Progenitor cell of endocrine pancreas (in vitro differentiated cells): ENCODE measurements at regions not wholly inside any gene's neighbourhood (a gene's known extent, or its start where the extent isn't known, plus 50 kb on each side); places are given as distances from the start of the nearest gene placed in this dataset.

Experiments used
- DNase-seq: peaks from one replicate; pipeline ENCODE4 v3.0.0; 2021; ENCODE audit warnings: low spot score; ENCODE audit not compliant: unreplicated experiment
- H3K27ac Mint-ChIP-seq: 2 replicates; pipeline ENCODE4 v1.8.0; 2021; ENCODE audit warnings: mild to moderate bottlenecking, moderate library complexity, mixed read lengths
- H3K27me3 Mint-ChIP-seq: 2 replicates; pipeline ENCODE4 v1.8.0; 2021; ENCODE audit warnings: mixed read lengths
- H3K36me3 Mint-ChIP-seq: 2 replicates; pipeline ENCODE4 v1.8.0; 2022; ENCODE audit warnings: mixed read lengths; ENCODE audit not compliant: insufficient read depth
- H3K4me1 Mint-ChIP-seq: 2 replicates; pipeline ENCODE4 v1.8.0; 2021; ENCODE audit warnings: low read depth, mixed read lengths
- H3K4me3 Mint-ChIP-seq: 2 replicates; pipeline ENCODE4 v1.8.0; 2021; ENCODE audit warnings: low read depth, mild to moderate bottlenecking, moderate library complexity, mixed read lengths
- H3K9me3 Mint-ChIP-seq: 2 replicates; pipeline ENCODE4 v1.8.0; 2021; ENCODE audit warnings: low read depth, mixed read lengths
- TF ChIP-seq, protein P1 (sequence below): fragments of 200-600 bp; sonication (generic); IDR thresholded peaks from one replicate; pipeline ENCODE4 v1.5.0; 2021; ENCODE audit warnings: antibody characterized with exemption, mild to moderate bottlenecking; ENCODE audit not compliant: unreplicated experiment

DNA sequence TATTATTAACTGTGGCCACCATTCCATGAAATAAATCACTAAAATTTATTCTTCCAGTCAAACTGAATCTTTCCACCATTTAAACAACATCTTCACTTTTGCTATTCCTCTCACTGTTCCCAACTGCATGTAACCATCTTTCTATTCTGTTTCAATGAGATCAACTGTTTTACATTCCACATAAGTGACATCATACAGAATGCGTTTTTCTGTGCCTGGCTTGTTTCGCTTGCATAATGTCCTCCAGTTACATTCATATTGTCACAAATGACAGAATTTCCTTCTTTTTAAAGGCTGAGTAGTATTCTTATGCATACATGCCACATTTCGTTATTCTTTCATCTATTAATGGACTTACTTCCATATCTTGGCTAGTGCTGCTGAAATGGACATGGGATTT lies 738.2 kb downstream of the SEMA5A start:
- TF ChIP-seq, protein P1, sequence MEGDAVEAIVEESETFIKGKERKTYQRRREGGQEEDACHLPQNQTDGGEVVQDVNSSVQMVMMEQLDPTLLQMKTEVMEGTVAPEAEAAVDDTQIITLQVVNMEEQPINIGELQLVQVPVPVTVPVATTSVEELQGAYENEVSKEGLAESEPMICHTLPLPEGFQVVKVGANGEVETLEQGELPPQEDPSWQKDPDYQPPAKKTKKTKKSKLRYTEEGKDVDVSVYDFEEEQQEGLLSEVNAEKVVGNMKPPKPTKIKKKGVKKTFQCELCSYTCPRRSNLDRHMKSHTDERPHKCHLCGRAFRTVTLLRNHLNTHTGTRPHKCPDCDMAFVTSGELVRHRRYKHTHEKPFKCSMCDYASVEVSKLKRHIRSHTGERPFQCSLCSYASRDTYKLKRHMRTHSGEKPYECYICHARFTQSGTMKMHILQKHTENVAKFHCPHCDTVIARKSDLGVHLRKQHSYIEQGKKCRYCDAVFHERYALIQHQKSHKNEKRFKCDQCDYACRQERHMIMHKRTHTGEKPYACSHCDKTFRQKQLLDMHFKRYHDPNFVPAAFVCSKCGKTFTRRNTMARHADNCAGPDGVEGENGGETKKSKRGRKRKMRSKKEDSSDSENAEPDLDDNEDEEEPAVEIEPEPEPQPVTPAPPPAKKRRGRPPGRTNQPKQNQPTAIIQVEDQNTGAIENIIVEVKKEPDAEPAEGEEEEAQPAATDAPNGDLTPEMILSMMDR = no peak
- Mint-ChIP-seq H3K27me3 (no peaks in the 10 kb centered on the region), H3K9me3 (peaks cover 35% of the 10 kb centered on the region), H3K36me3 (no peaks in the 10 kb centered on the region), H3K27ac (no peak overlapping the region), H3K4me1 (no peaks in the 10 kb centered on the region), H3K4me3 (no peak overlapping the region)
- DNase-seq = no peak

GRCh38 chr5:8811581-8811980 lies 734.3 kb downstream of the SEMA5A start:
- no peaks in the 10 kb centered on the region for H3K4me1 Mint-ChIP-seq
- TF ChIP-seq, protein P1 = no peak
- no peaks in the 10 kb centered on the region for H3K27me3 Mint-ChIP-seq
- no peak for DNase-seq
- H3K4me3 Mint-ChIP-seq = no peak overlapping the region
- H3K9me3 Mint-ChIP-seq = peaks cover 11% of the 10 kb centered on the region
- no peak overlapping the region for H3K27ac Mint-ChIP-seq
- H3K36me3 Mint-ChIP-seq = no peaks in the 10 kb centered on the region

- no peak overlapping the region for H3K27ac Mint-ChIP-seq
- no peak for DNase-seq
- TF ChIP-seq, protein P1 = no peak
Measured at GRCh38 chr5:8813180-8813579, 732.7 kb downstream of the SEMA5A start.

GRCh38 chr5:8814105-8814504 lies 731.8 kb downstream of the SEMA5A start:
- TF ChIP-seq, protein P1 = no peak
- H3K27ac Mint-ChIP-seq = no peak overlapping the region
- DNase-seq = no peak
- H3K36me3 Mint-ChIP-seq = no peaks in the 10 kb centered on the region
- no peak overlapping the region for H3K4me3 Mint-ChIP-seq
- H3K4me1 Mint-ChIP-seq = no peaks in the 10 kb centered on the region
- peaks cover 6% of the 10 kb centered on the region for H3K9me3 Mint-ChIP-seq
- no peaks in the 10 kb centered on the region for H3K27me3 Mint-ChIP-seq

More at GRCh38 chr5:8813180-8813579, 732.7 kb downstream of the SEMA5A start:
- Mint-ChIP-seq H3K4me3 (no peak overlapping the region), H3K9me3 (peaks cover 6% of the 10 kb centered on the region), H3K36me3 (no peaks in the 10 kb centered on the region), H3K27me3 (no peaks in the 10 kb centered on the region), H3K4me1 (no peaks in the 10 kb centered on the region)

GRCh38 chr5:8824371-8824770 lies 721.5 kb downstream of the SEMA5A start:
- Mint-ChIP-seq H3K9me3 (peaks cover 5% of the 10 kb centered on the region), H3K4me3 (no peak overlapping the region), H3K4me1 (no peaks in the 10 kb centered on the region), H3K36me3 (no peaks in the 10 kb centered on the region), H3K27ac (no peak overlapping the region), H3K27me3 (no peaks in the 10 kb centered on the region)
- TF ChIP-seq, protein P1 = no peak
- no peak for DNase-seq
